GM12878 (cell line): ENCODE measurements at regions not wholly inside any gene's neighbourhood (a gene's known extent, or its start where the extent isn't known, plus 50 kb on each side); places are given as distances from the start of the nearest gene placed in this dataset.
"Not testable (repeated sequence)": the region's sequence is repeated elsewhere in the genome, so short reads cannot be mapped to it uniquely, and the experiment has no call there.

Experiments used
- ATAC-seq: fragments of 200-7000 bp; cut with Tn5 transposase; 3 replicates; pipeline ENCODE4 v1.9.1; 2020; ENCODE audit warnings: mild to moderate bottlenecking, moderate library complexity
- BruUV-seq: library from RNA; stranded (reverse); fragments of 400-500 nt; replicated peaks from 2 replicates; lab custom pipeline; 2021; lab: Mats Ljungman, UMichigan
- CTCF ChIA-PET: fragments of 300-600 bp; sonication (Branson Sonifier 250); formaldehyde crosslinking; extraction: SDS; loops from one replicate; lab custom pipeline; 2021; ENCODE audit warnings: inconsistent platforms; lab: Yijun Ruan, JAX
- POLR2A ChIA-PET: fragments of 350-600 bp; formaldehyde crosslinking; extraction: SDS; loops from one replicate; lab custom pipeline; 2021; ENCODE audit warnings: inconsistent platforms; lab: Charles Lee
- RAD21 ChIA-PET: fragments of 300-600 bp; sonication (Branson Sonifier 250); formaldehyde crosslinking; loops from one replicate; lab custom pipeline; 2023; ENCODE audit warnings: antibody characterized with exemption; ENCODE audit not compliant: unreplicated experiment; lab: Charles Lee
- SMC1A ChIA-PET: fragments of 300-600 bp; sonication (Branson Sonifier 250); formaldehyde crosslinking; loops from one replicate; lab custom pipeline; 2023; ENCODE audit not compliant: unreplicated experiment, uncharacterized antibody; lab: Charles Lee
- DNase-seq: peaks from one replicate; pipeline ENCODE4 v3.0.0-alpha.2; 2011; ENCODE audit warnings: low read depth, low spot score
- FAIRE-seq: peaks from 3 replicates; lab custom pipeline; 2011; peaks lifted over from hg19 to GRCh38; lab: Jason Lieb, UNC
- H2AFZ ChIP-seq: 2 replicates; pipeline ENCODE4 v1.6.0; 2011; ENCODE audit warnings: low read depth, low read length, control low read depth; ENCODE audit not compliant: control insufficient read depth
- H3K27ac ChIP-seq: 2 replicates; pipeline ENCODE4 v1.5.1; 2011; ENCODE audit warnings: control low read depth; ENCODE audit not compliant: control insufficient read depth, insufficient read depth
- H3K27me3 ChIP-seq, 2 experiments: replicated peaks in 1 of 2; 2 replicates each; pipeline versions ENCODE4 v1.6.0 to v1.6.1; 2011; ENCODE audit warnings: low read length in 1 of 2; ENCODE audit not compliant: control insufficient read depth in 2 of 2, insufficient read depth in 2 of 2
- H3K36me3 ChIP-seq, 2 experiments: 2 replicates each; pipeline ENCODE4 v1.5.1; 2011; ENCODE audit warnings: low read length in 1 of 2; ENCODE audit not compliant: control insufficient read depth in 2 of 2, insufficient read depth in 2 of 2
- H3K4me1 ChIP-seq: 2 replicates; pipeline ENCODE4 v1.6.1; 2011; ENCODE audit warnings: mild to moderate bottlenecking, low read length, moderate library complexity, mixed read lengths; ENCODE audit not compliant: control insufficient read depth, insufficient read depth
- H3K4me2 ChIP-seq: 2 replicates; pipeline ENCODE4 v1.6.0; 2011; ENCODE audit warnings: control low read depth; ENCODE audit not compliant: control insufficient read depth, insufficient read depth
- H3K4me3 ChIP-seq: fragments of 200-600 bp; sonication (generic); 2 replicates; pipeline ENCODE4 v1.5.1; 2016
- H3K79me2 ChIP-seq: 2 replicates; pipeline ENCODE4 v1.6.0; 2011; ENCODE audit warnings: low read length; ENCODE audit not compliant: control insufficient read depth, insufficient read depth
- H3K9ac ChIP-seq: 2 replicates; pipeline ENCODE4 v1.8.0; 2011; ENCODE audit warnings: low read length, control low read depth, mixed read lengths; ENCODE audit not compliant: control insufficient read depth, insufficient read depth
- H3K9me3 ChIP-seq: replicated peaks from 3 replicates; pipeline ENCODE4 v1.5.1; 2011; ENCODE audit warnings: mild to moderate bottlenecking, low read length; ENCODE audit not compliant: control insufficient read depth, insufficient read depth
- H4K20me1 ChIP-seq: 2 replicates; pipeline ENCODE4 v1.6.0; 2011; ENCODE audit not compliant: control insufficient read depth, insufficient read depth
- BACH1 ChIP-seq: fragments of 450-650 bp; IDR thresholded peaks from 2 replicates; pipeline ENCODE4 v1.6.1; 2017; ENCODE audit warnings: mild to moderate bottlenecking, borderline replicate concordance
- WGBS: methylation state at CpG from one replicate; pipeline ENCODE4 v1.1.6; 2016; ENCODE audit warnings: low lambda C conversion rate; ENCODE audit not compliant: insufficient replicate concordance, insufficient coverage; ENCODE audit errors: missing lambda C conversion rate; 5-methylcytosine and 5-hydroxymethylcytosine counted together
- in situ Hi-C: fragments of 300-500 bp; cut with MboI; formaldehyde crosslinking; loops from 9 replicates; pipeline ENCODE4 v1.14.3; 2018; ENCODE audit warnings: mixed read lengths
- intact Hi-C: fragments of 100-400 bp; cut with micrococcal nuclease; formaldehyde crosslinking; loops from one replicate; pipeline ENCODE4 v1.14.2; 2022; ENCODE audit not compliant: unreplicated experiment

GRCh38 chr21:35380304-35380703 lies 331.2 kb upstream of the RUNX1 start:
- in situ Hi-C loops, H3K79me2 ChIP-seq, H3K9ac ChIP-seq, intact Hi-C loops, SMC1A ChIA-PET, H4K20me1 ChIP-seq, H3K4me3 ChIP-seq, H3K27ac ChIP-seq, CTCF ChIA-PET, RAD21 ChIA-PET, H3K27me3 ChIP-seq, ATAC-seq, H3K4me2 ChIP-seq, FAIRE-seq, H3K4me1 ChIP-seq, DNase-seq, H3K36me3 ChIP-seq, H3K9me3 ChIP-seq, BruUV-seq, H2AFZ ChIP-seq, POLR2A ChIA-PET: not testable (repeated sequence)
- WGBS, result 78% methylated on average over 3 of the region's 3 CpGs

GRCh38 chr21:35378881-35379280 lies 329.8 kb upstream of the RUNX1 start:
- POLR2A ChIA-PET, result no interaction called here
- intact Hi-C loops, result no loop called here
- Histone ChIP-seq H3K4me3 (no peak overlapping the region), H4K20me1 (no peaks in the 10 kb centered on the region), H3K9ac (no peak overlapping the region), H3K9me3 (no peaks in the 10 kb centered on the region), H3K4me2 (no peak overlapping the region), H3K79me2 (no peaks in the 10 kb centered on the region), H2AFZ (no peak overlapping the region), H3K27ac (no peak overlapping the region), H3K4me1 (no peaks in the 10 kb centered on the region), H3K27me3 (no peaks in the 10 kb centered on the region; a peak in 1 of 4 replicates), H3K36me3 (no peaks in the 10 kb centered on the region)
- SMC1A ChIA-PET, result interaction anchor here (1.2 kb wide), 1 partner anchor 177 kb away, joined by 3 read pairs; no protein-coding TSS in a partner anchor
- CTCF ChIA-PET, result no interaction called here
- TF ChIP-seq BACH1, result no peak
- ATAC-seq (no peak), FAIRE-seq (no peak), DNase-seq (no peak)
- in situ Hi-C loops, result no loop called here
- 77% methylated on average over 1 of the region's 1 CpG for WGBS
- no TSS peak for BruUV-seq
- RAD21 ChIA-PET, result no interaction called here
